ENCODE measurements at regions not wholly inside any gene's neighbourhood (a gene's known extent, or its start where the extent isn't known, plus 50 kb on each side); places are given as distances from the start of the nearest gene placed in this dataset.

- Histone ChIP-seq H2BK12ac (ENCODE audit: low read depth, low read length) (no peak overlapping the region), H3K4ac (replicated peaks; ENCODE audit: insufficient read length, low read depth, low read length) (no peak overlapping the region), H3K14ac (ENCODE audit: insufficient read length) (no peak overlapping the region), H2BK120ac (replicated peaks; ENCODE audit: low read depth, low read length) (no peak overlapping the region), H3K27me3 (replicated peaks in 1 of 4; ENCODE audit: control insufficient read depth in 3 of 4, extremely low read depth in 1 of 4, insufficient read depth in 3 of 4, low read length in 3 of 4) (no peaks in the 10 kb centered on the region), H4K8ac (ENCODE audit: extremely low read depth, insufficient read depth, low read length) (peak overlapping the region; percentile 28), H3K9ac (replicated peaks in 1 of 4; ENCODE audit: extremely low read depth in 1 of 4, low read depth in 3 of 4, low read length in 3 of 4) (no peak overlapping the region), H3K4me2 (ENCODE audit: insufficient read depth in 1 of 2, low read depth in 2 of 2, low read length in 2 of 2) (no peak overlapping the region), H3K9me3 (ENCODE audit: insufficient read depth in 2 of 2, low read depth in 1 of 2, low read length in 1 of 2) (peaks cover 5 to 18% of the 10 kb centered on the region in 2 experiments; a peak in 2 of 4 replicates), H3K18ac (ENCODE audit: extremely low read depth, low read length) (0 out of 2 replicates have a peak overlapping the region, but pooled peaks have one; percentile 3), H2BK20ac (ENCODE audit: low read length) (no peak overlapping the region), H4K91ac (replicated peaks; ENCODE audit: insufficient read length, low read length) (no peak overlapping the region), H4K20me1 (replicated peaks in 1 of 2; ENCODE audit: control insufficient read depth in 1 of 2, insufficient read depth in 2 of 2, low read length in 2 of 2) (no peaks in the 10 kb centered on the region), H3K23me2 (ENCODE audit: low read depth, low read length) (no peaks in the 10 kb centered on the region), H3K4me3 (ENCODE audit: extremely low read depth in 1 of 4, insufficient read depth in 2 of 4, low read depth in 3 of 4, low read length in 4 of 4) (no peak overlapping the region), H3K56ac (replicated peaks; ENCODE audit: insufficient read length, low read depth, low read length) (no peak overlapping the region), H3K79me1 (ENCODE audit: low read depth, low read length) (no peaks in the 10 kb centered on the region), H3K27ac (ENCODE audit: low read depth, low read length) (no peak overlapping the region), H2AFZ (ENCODE audit: low read length) (0 out of 2 replicates have a peak overlapping the region, but pooled peaks have one; percentile 63), H3K79me2 (ENCODE audit: control insufficient read depth in 1 of 2, insufficient read depth in 2 of 2, low read length in 2 of 2) (no peaks in the 10 kb centered on the region), H3K4me1 (replicated peaks in 1 of 4; ENCODE audit: control insufficient read depth in 3 of 4, insufficient read depth in 4 of 4, low read length in 3 of 4) (no peaks in the 10 kb centered on the region), H3K36me3 (ENCODE audit: control insufficient read depth in 2 of 4, insufficient read depth in 4 of 4, low read length in 3 of 4) (no peaks in the 10 kb centered on the region), H2BK5ac (ENCODE audit: low read depth, low read length) (no peak overlapping the region), H4K5ac (ENCODE audit: insufficient read length, low read depth, low read length) (no peak overlapping the region), H2AK5ac (ENCODE audit: low read depth, low read length) (no peak overlapping the region), H3K23ac (ENCODE audit: insufficient read length) (no peak overlapping the region), H2BK15ac (ENCODE audit: low read length) (no peak overlapping the region)
- WGBS, 2 experiments (ENCODE audit: extremely low coverage in 1 of 2, insufficient coverage in 1 of 2, insufficient read length in 1 of 2, insufficient replicate concordance in 2 of 2, low coverage in 1 of 2, low lambda C conversion rate in 2 of 2, missing lambda C conversion rate in 1 of 2), result 94% methylated on average over 4 of the region's 4 CpGs; no CpG with 5 or more reads in 1 of the 2 experiments
- POLR2A ChIA-PET (ENCODE audit: partially characterized antibody), result interaction anchor here (0.6 kb wide), 1 partner anchor 77 kb away, joined by 3 read pairs; no protein-coding TSS in a partner anchor
- FAIRE-seq, result peak; percentile 42
- TF ChIP-seq CTCF (IDR thresholded peaks at IDR 0.05; ENCODE audit: control extremely low read depth in 1 of 3, insufficient read depth in 1 of 3, low read depth in 1 of 3, low read length in 3 of 3) (peak in 2 of 3 experiments; percentile 43 to 54; a peak in 2 of 4 replicates), SIN3A (conservative IDR thresholded peaks at IDR 0.05 in 1 of 2, IDR thresholded peaks at IDR 0.05 in 1 of 2; ENCODE audit: low read depth in 1 of 2, low read length in 2 of 2) (no peak), RAD21 (IDR thresholded peaks at IDR 0.05 in 1 of 2, conservative IDR thresholded peaks at IDR 0.05 in 1 of 2; ENCODE audit: low read depth in 2 of 2, low read length in 2 of 2) (peak; percentile 54 to 59)
- DNase-seq (ENCODE audit: low read depth in 1 of 2, low spot score in 2 of 2), result no peak
- CTCF ChIA-PET (ENCODE audit: partially characterized antibody), result interaction anchor here (0.6 to 2.6 kb wide), 11 partner anchors 7 to 74 kb away, joined by 3 to 11 read pairs (median 4); no protein-coding TSS in a partner anchor
These were observed 62.3 kb upstream of the ACYP2 start for GRCh38 chr2:54052825-54053718.

All from H1 (cell line).